ENCODE measurements at regions not wholly inside any gene's neighbourhood (a gene's known extent, or its start where the extent isn't known, plus 50 kb on each side); places are given as distances from the start of the nearest gene placed in this dataset.

DNA sequence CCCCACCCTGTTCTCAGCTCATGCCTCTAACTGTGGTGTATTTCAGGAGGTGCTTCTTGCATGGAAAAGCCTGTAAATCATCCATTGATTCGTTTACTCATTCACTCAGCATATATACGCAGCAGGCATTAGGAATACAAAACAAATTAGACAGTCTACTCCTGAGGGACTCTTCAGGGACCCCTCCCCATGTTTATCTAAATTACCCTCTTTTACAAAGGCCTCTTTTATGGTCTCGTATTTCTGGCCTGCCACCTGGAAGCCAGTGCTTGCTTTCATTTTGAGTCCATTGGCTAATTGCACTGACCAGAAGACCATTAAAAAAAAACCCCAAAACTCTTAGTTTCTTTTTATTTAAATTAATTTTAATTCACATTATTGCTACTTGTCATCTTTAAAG is 134.4 kb downstream of the DACT1 start:
- H3K4me2 ChIP-seq (ENCODE audit: low read depth, low read length), result no peak overlapping the region
- intact Hi-C loops (cut with micrococcal nuclease; ENCODE audit: unreplicated experiment) (no loop called here), in situ Hi-C loops (cut with HindIII; ENCODE audit: extremely low pct_ligation_motif_present, low pct_unique_long_range_greater_than_20kb) (no loop called here)
- no peak overlapping the region for H3K4me3 ChIP-seq (replicated peaks in 1 of 3; ENCODE audit: insufficient read depth in 1 of 3, low read depth in 2 of 3, low read length in 3 of 3)
- DNase-seq (ENCODE audit: low spot score), result no peak
- no peak overlapping the region for H3K9ac ChIP-seq (ENCODE audit: insufficient read depth, low read depth, low read length)
- no peaks in the 10 kb centered on the region for H3K27me3 ChIP-seq (ENCODE audit: control insufficient read depth in 1 of 2, insufficient read depth in 2 of 2, low read length in 2 of 2)
- 6% methylated on average over 3 of the region's 3 CpGs for WGBS (ENCODE audit: low lambda C conversion rate)
- no peaks in the 10 kb centered on the region for H3K79me2 ChIP-seq (ENCODE audit: insufficient read depth, low read length)
- H3K36me3 ChIP-seq (replicated peaks in 1 of 2; ENCODE audit: control insufficient read depth in 1 of 2, insufficient read depth in 2 of 2, low read length in 2 of 2), result no peaks in the 10 kb centered on the region
- ChIA-PET POLR2A (no interaction called here), CTCF (ENCODE audit: low intra/inter-chr PET ratio, low total read pairs) (no interaction called here)
- H3K9me3 ChIP-seq (ENCODE audit: low read length), result no peaks in the 10 kb centered on the region; the same call in 1 of the 2 replicates
- no peak overlapping the region for H2AFZ ChIP-seq (ENCODE audit: low read length)
- H4K20me1 ChIP-seq (ENCODE audit: insufficient read depth, low read length), result no peaks in the 10 kb centered on the region
- TF ChIP-seq, protein P1, sequence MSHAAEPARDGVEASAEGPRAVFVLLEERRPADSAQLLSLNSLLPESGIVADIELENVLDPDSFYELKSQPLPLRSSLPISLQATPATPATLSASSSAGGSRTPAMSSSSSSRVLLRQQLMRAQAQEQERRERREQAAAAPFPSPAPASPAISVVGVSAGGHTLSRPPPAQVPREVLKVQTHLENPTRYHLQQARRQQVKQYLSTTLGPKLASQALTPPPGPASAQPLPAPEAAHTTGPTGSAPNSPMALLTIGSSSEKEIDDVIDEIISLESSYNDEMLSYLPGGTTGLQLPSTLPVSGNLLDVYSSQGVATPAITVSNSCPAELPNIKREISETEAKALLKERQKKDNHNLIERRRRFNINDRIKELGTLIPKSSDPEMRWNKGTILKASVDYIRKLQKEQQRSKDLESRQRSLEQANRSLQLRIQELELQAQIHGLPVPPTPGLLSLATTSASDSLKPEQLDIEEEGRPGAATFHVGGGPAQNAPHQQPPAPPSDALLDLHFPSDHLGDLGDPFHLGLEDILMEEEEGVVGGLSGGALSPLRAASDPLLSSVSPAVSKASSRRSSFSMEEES (CRISPR knock-in tag; IDR thresholded peaks at IDR 0.05), result no peak
- TF ChIP-seq, protein P2, sequence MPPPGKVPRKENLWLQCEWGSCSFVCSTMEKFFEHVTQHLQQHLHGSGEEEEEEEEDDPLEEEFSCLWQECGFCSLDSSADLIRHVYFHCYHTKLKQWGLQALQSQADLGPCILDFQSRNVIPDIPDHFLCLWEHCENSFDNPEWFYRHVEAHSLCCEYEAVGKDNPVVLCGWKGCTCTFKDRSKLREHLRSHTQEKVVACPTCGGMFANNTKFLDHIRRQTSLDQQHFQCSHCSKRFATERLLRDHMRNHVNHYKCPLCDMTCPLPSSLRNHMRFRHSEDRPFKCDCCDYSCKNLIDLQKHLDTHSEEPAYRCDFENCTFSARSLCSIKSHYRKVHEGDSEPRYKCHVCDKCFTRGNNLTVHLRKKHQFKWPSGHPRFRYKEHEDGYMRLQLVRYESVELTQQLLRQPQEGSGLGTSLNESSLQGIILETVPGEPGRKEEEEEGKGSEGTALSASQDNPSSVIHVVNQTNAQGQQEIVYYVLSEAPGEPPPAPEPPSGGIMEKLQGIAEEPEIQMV (CRISPR knock-in tag; IDR thresholded peaks at IDR 0.05; ENCODE audit: low read depth), result no peak
- TF ChIP-seq DNMT1 (CRISPR knock-in tag; IDR thresholded peaks at IDR 0.05) (no peak), ZNF124 (CRISPR knock-in tag; IDR thresholded peaks at IDR 0.05) (no peak), E2F5 (CRISPR knock-in tag; conservative IDR thresholded peaks at IDR 0.05) (no peak), ZNF430 (CRISPR knock-in tag; IDR thresholded peaks at IDR 0.05) (no peak)
- H3K27ac ChIP-seq (ENCODE audit: extremely low read length, insufficient read depth, low read length), result no peak overlapping the region
- BruUV-seq (replicated peaks), result no TSS peak
- no peaks in the 10 kb centered on the region for H3K4me1 ChIP-seq (ENCODE audit: insufficient read depth, low read length)
- no peak for FAIRE-seq
- no peak for ATAC-seq

All from HepG2 (cell line).